Panc1 (cell line): ENCODE measurements at regions not wholly inside any gene's neighbourhood (a gene's known extent, or its start where the extent isn't known, plus 50 kb on each side); places are given as distances from the start of the nearest gene placed in this dataset.

ENCODE experiments used
- ATAC-seq: fragments of 200-7000 bp; cut with Tn5 transposase; 2 replicates; pipeline ENCODE4 v1.9.1; 2020; ENCODE audit warnings: mild to moderate bottlenecking, moderate library complexity
- BruUV-seq: library from RNA; stranded (reverse); fragments of 400-500 nt; replicated peaks from 2 replicates; lab custom pipeline; 2021; lab: Mats Ljungman, UMichigan
- CTCF ChIA-PET: fragments of 300-600 bp; sonication (Branson Sonifier 250); formaldehyde crosslinking; loops from one replicate; lab custom pipeline; 2022; ENCODE audit warnings: antibody characterized with exemption; lab: Charles Lee
- POLR2A ChIA-PET: fragments of 300-600 bp; sonication (Branson Sonifier 250); formaldehyde crosslinking; loops from one replicate; lab custom pipeline; 2022; ENCODE audit warnings: antibody characterized with exemption; lab: Charles Lee
- DNase-seq: peaks from one replicate; pipeline ENCODE4 v3.0.0-alpha.2; 2010; ENCODE audit warnings: low read depth, low spot score
- H3K27ac ChIP-seq: 2 replicates; pipeline ENCODE4 v1.5.1; 2011; ENCODE audit warnings: mild to moderate bottlenecking, low read length, inconsistent platforms
- H3K27me3 ChIP-seq: fragments of 200-500 bp; sonication (Bioruptor generic); 2 replicates; pipeline ENCODE4 v1.6.0; 2014; ENCODE audit warnings: low read length, inconsistent platforms; ENCODE audit not compliant: control insufficient read depth, insufficient read depth
- H3K36me3 ChIP-seq: fragments of 200-500 bp; sonication (Bioruptor generic); 2 replicates; pipeline ENCODE4 v1.5.1; 2014; ENCODE audit warnings: inconsistent platforms, mild to moderate bottlenecking, low read length, moderate library complexity; ENCODE audit not compliant: control insufficient read depth, insufficient read depth
- H3K4me1 ChIP-seq: 2 replicates; pipeline ENCODE4 v1.5.1; 2011; ENCODE audit warnings: inconsistent platforms, mild to moderate bottlenecking, low read length, moderate library complexity; ENCODE audit not compliant: control insufficient read depth, insufficient read depth
- H3K4me3 ChIP-seq, 2 experiments: 2 replicates each; pipeline ENCODE4 v1.5.1; 2011 to 2012; ENCODE audit warnings: low read depth in 2 of 2, low read length in 2 of 2, mild to moderate bottlenecking in 2 of 2, inconsistent platforms in 1 of 2, moderate library complexity in 1 of 2
- H3K9me3 ChIP-seq: fragments of 200-500 bp; sonication (Bioruptor generic); 2 replicates; pipeline ENCODE4 v1.5.1; 2014; ENCODE audit warnings: low read depth, mild to moderate bottlenecking, inconsistent platforms, low read length, moderate library complexity; ENCODE audit not compliant: control insufficient read depth, insufficient read depth
- CTCF ChIP-seq: fragments of 450-650 bp; IDR thresholded peaks from 2 replicates; pipeline ENCODE4 v1.5.1; 2017; ENCODE audit warnings: mild to moderate bottlenecking
- POLR2AphosphoS5 ChIP-seq: IDR thresholded peaks from 2 replicates; pipeline ENCODE4 v1.6.1; 2012; ENCODE audit warnings: mild to moderate bottlenecking, low read depth, low read length, moderate library complexity
- REST ChIP-seq, 2 experiments: IDR thresholded peaks; 2 replicates each; pipeline ENCODE4 v1.6.1; 2011 to 2012; ENCODE audit warnings: low read depth in 2 of 2, control low read depth in 1 of 2, low read length in 1 of 2, mild to moderate bottlenecking in 1 of 2, moderate library complexity in 1 of 2; ENCODE audit not compliant: insufficient read depth in 1 of 2
- SIN3A ChIP-seq: IDR thresholded peaks from 2 replicates; pipeline ENCODE4 v1.6.1; 2012; ENCODE audit warnings: low read depth, mild to moderate bottlenecking, low read length, moderate library complexity, borderline replicate concordance; ENCODE audit not compliant: insufficient read depth
- TCF7L2 ChIP-seq: IDR thresholded peaks from 2 replicates; pipeline ENCODE4 v1.6.1; 2011; ENCODE audit warnings: mild to moderate bottlenecking, low read depth, low read length, inconsistent platforms
- in situ Hi-C: cut with HindIII; loops from 2 replicates; pipeline ENCODE4 v1.10.0; 2016; ENCODE audit warnings: low sequenced_read_pairs, low pct_unique_long_range_greater_than_20kb
- intact Hi-C: fragments of 100-400 bp; cut with micrococcal nuclease; formaldehyde crosslinking; loops from one replicate; pipeline ENCODE4 v1.10.0; 2022; ENCODE audit not compliant: unreplicated experiment

GRCh38 chr2:467892-468647 lies 180.2 kb upstream of the ALKAL2 start:
- H3K36me3 ChIP-seq: no peaks in the 10 kb centered on the region
- in situ Hi-C loops: no loop called here
- ATAC-seq: no peak

DNA sequence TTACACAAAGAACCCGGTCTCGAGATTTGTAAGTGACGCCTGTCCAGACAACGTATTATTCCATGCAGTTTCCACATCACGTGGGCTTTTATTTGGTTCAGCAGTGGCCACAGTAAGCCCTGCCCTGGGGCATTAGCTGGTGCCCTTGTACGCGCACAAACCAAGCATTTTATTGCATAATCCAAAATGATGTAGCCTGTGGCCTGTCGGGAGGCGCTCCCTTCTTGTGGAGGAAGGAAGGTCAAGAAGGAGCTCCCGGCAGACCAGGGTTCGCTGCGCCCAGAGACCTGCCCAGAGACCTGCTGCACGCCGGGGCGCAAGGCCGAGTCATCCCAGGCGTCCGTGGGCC lies 179.6 kb upstream of the ALKAL2 start:
- CTCF ChIA-PET: no interaction called here
- DNase-seq (no peak), ATAC-seq (no peak)
- no peaks in the 10 kb centered on the region for H3K9me3 ChIP-seq
- TF ChIP-seq TCF7L2 (no peak), POLR2AphosphoS5 (no peak), REST (IDR thresholded peaks at IDR 0.05; ENCODE audit: insufficient read depth in 1 of 2, low read depth in 2 of 2, low read length in 1 of 2) (no peak), CTCF (no peak), SIN3A (no peak)
- POLR2A ChIA-PET: no interaction called here
- intact Hi-C loops (no loop called here), in situ Hi-C loops (no loop called here)
- H3K4me1 ChIP-seq: no peaks in the 10 kb centered on the region
- no peak overlapping the region for H3K27ac ChIP-seq
- peaks cover 9% of the 10 kb centered on the region for H3K27me3 ChIP-seq
- H3K36me3 ChIP-seq: no peaks in the 10 kb centered on the region
- BruUV-seq: no TSS peak
- no peak overlapping the region for H3K4me3 ChIP-seq

More at GRCh38 chr2:467892-468647, 180.2 kb upstream of the ALKAL2 start:
- no peak for DNase-seq
- POLR2A ChIA-PET: no interaction called here
- intact Hi-C loops: no loop called here
- Histone ChIP-seq H3K27me3 (peaks cover 5% of the 10 kb centered on the region), H3K4me3 (no peak overlapping the region), H3K4me1 (no peaks in the 10 kb centered on the region), H3K27ac (no peak overlapping the region), H3K9me3 (peaks cover under 1% of the 10 kb centered on the region)
- CTCF ChIA-PET: no interaction called here
- BruUV-seq: no TSS peak
- TF ChIP-seq POLR2AphosphoS5 (no peak), REST (IDR thresholded peaks at IDR 0.05; ENCODE audit: insufficient read depth in 1 of 2, low read depth in 2 of 2, low read length in 1 of 2) (no peak), TCF7L2 (no peak), SIN3A (no peak), CTCF (no peak)
